NCI-H1436 (cell line): ENCODE measurements at regions not wholly inside any gene's neighbourhood (a gene's known extent, or its start where the extent isn't known, plus 50 kb on each side); places are given as distances from the start of the nearest gene placed in this dataset.
"Not testable (repeated sequence)": the region's sequence is repeated elsewhere in the genome, so short reads cannot be mapped to it uniquely, and the experiment has no call there.

Source experiments
- DNase-seq: peaks from one replicate; lab custom pipeline; 2025; lab: John Stamatoyannopoulos, UW

- no peak for DNase-seq
Measured at GRCh38 chr9:117938896-117939295, 234.7 kb downstream of the TLR4 start.

GRCh38 chr9:117944750-117945149 lies 240.5 kb downstream of the TLR4 start:
- not testable (repeated sequence) for DNase-seq

- DNase-seq = no peak
Measured at GRCh38 chr9:117945286-117945685, 241.1 kb downstream of the TLR4 start.

GRCh38 chr9:117951127-117951526 lies 246.9 kb downstream of the TLR4 start:
- DNase-seq = no peak

GRCh38 chr9:117952581-117952980 lies 248.4 kb downstream of the TLR4 start:
- DNase-seq = no peak

- peak; percentile 40 for DNase-seq
Measured at GRCh38 chr9:117957267-117957666, 253.1 kb downstream of the TLR4 start.

GRCh38 chr9:117958726-117959125 lies 254.5 kb downstream of the TLR4 start:
- no peak for DNase-seq

- DNase-seq = peak; percentile 9
Measured at GRCh38 chr9:117963493-117964090, 259.4 kb downstream of the TLR4 start.

GRCh38 chr9:117970276-117971050 lies 266.3 kb downstream of the TLR4 start:
- no peak for DNase-seq

GRCh38 chr9:117974108-117974507 lies 269.9 kb downstream of the TLR4 start:
- no peak for DNase-seq

- no peak for DNase-seq
Measured at GRCh38 chr9:117979914-117980313, 275.7 kb downstream of the TLR4 start.

- DNase-seq = no peak
Measured at GRCh38 chr9:117987945-117988344, 283.7 kb downstream of the TLR4 start.

- DNase-seq = peak; percentile 26
Measured at GRCh38 chr9:117992006-117992405, 287.8 kb downstream of the TLR4 start.

GRCh38 chr9:118000581-118000980 lies 296.4 kb downstream of the TLR4 start:
- no peak for DNase-seq

GRCh38 chr9:118003240-118003639 lies 299.0 kb downstream of the TLR4 start:
- no peak for DNase-seq

- DNase-seq = peak; percentile 41
Measured at GRCh38 chr9:118008246-118008645, 304.0 kb downstream of the TLR4 start.

- no peak for DNase-seq
Measured at GRCh38 chr9:118009614-118010013, 305.4 kb downstream of the TLR4 start.

GRCh38 chr9:118017607-118018122 lies 313.5 kb downstream of the TLR4 start:
- no peak for DNase-seq

- DNase-seq = no peak
Measured at GRCh38 chr9:118023644-118024043, 319.4 kb downstream of the TLR4 start.

- DNase-seq = no peak
Measured at GRCh38 chr9:118028225-118028624, 324.0 kb downstream of the TLR4 start.

- DNase-seq = no peak
Measured at GRCh38 chr9:118029425-118029824, 325.2 kb downstream of the TLR4 start.

- DNase-seq = no peak
Measured at GRCh38 chr9:118034701-118035100, 330.5 kb downstream of the TLR4 start.

GRCh38 chr9:118038713-118039112 lies 334.5 kb downstream of the TLR4 start:
- no peak for DNase-seq

- DNase-seq = no peak
Measured at GRCh38 chr9:118058227-118058626, 354.0 kb downstream of the TLR4 start.
